NCI-H345 treated with DMSO at 0.1 percent for 48 hours (cell line): ENCODE measurements at regions not wholly inside any gene's neighbourhood (a gene's known extent, or its start where the extent isn't known, plus 50 kb on each side); places are given as distances from the start of the nearest gene placed in this dataset.
"Not testable (repeated sequence)": the region's sequence is repeated elsewhere in the genome, so short reads cannot be mapped to it uniquely, and the experiment has no call there.

ENCODE experiments used
- DNase-seq: peaks from one replicate; lab custom pipeline; 2025; ENCODE audit not compliant: unreplicated experiment; lab: John Stamatoyannopoulos, UW

DNA sequence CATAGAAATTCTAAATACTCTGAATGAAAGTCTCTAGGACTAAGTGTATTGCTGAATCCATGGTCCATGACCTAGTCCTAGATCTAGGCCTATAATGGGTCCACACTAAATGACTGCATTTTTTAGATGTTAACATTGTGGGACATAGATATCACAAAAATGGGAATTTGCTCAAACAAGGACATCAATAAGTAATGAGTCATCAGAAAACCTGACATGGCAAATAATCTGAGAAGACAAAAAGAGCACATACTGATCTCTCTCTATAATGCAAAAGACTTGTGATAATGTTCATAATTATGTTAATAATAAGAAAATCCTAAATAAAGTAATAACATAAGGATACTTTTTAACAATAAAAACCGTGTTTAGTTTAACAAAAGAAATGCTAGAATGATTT lies 1168.4 kb downstream of the FSCB start:
- no peak for DNase-seq

- no peak for DNase-seq
Measured at GRCh38 chr14:43336351-43336750, 1170.7 kb downstream of the FSCB start.

DNA sequence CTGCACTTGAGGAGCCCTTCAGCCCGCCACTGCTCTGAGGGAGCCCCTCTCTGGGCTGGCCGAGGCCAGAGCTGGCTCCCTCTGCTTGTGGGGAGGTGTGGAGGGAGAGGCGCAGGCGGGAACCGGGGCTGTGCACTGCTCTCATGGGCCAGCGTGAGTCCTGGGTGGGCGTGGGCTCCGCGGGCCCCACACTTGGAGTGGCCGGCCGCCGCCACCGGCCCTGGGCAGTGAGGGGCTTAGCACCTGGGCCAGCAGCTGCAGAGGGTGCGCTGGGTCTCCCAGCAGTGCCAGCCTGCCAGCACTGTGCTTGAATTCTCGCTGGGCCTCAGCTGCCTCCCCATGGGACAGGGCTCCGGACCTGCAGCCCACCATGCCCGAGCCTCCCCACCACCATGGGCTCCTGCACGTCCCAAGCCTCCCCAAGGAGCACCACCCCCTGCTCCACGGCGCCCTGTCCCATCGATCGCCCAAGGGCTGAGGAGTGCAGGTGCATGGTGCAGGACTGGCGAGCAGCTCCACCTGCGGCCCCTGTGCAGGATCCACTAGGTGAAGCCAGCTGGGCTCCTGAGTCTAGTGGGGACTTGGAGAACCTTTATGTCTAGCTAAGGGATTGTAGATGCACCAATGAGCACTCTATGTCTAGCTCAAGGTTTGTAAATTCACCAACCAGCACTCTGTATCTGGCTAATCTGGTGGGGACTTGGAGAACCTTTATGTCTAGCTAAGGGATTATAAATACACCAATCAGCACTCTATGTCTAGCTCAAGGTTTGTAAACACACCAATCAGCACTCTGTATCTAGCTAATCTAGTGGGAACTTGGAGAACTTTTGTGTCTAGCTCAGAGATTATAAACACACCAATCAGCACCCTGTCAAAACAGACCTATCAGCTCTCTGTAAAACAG lies 1180.3 kb downstream of the FSCB start:
- not testable (repeated sequence) for DNase-seq

DNA sequence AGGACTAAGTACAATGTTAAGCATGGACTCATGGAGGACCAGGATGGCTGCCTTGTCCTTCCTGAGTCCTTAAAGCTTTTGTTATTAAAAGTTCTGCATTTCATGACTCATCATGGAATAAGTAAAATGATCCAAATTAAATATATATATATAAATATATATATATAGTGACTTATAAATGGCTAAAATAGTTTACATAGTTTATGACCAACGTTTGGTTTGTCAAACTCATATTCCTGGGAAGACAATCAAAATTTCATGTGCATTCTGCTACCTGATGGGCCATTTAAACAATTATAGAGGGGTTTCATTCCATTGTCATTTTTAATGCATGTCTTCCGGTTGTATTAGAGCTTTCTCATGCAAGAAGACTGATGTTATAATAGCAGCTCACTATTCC lies 1190.7 kb downstream of the FSCB start:
- no peak for DNase-seq

DNA sequence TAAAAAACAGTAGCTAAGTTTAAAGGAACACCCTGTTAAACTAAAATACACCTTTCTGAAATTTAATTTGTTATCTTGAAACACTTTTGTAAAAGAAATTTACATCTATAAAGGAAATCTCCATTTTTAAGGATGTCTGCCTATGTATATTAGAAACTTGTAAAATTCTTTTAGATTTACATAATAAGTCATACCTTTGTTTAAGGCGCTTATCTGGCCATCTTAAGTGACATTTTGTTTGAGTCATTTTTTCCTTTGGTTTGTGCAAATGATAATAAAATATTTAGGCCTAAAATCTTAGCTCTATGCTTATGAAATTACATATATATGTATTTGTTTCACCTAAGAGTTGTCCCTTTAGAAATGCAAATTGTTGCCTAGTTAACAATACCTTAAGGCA lies 1193.4 kb downstream of the FSCB start:
- DNase-seq: no peak

- no peak for DNase-seq
Measured at GRCh38 chr14:43308421-43309110, 1198.5 kb downstream of the FSCB start.

DNA sequence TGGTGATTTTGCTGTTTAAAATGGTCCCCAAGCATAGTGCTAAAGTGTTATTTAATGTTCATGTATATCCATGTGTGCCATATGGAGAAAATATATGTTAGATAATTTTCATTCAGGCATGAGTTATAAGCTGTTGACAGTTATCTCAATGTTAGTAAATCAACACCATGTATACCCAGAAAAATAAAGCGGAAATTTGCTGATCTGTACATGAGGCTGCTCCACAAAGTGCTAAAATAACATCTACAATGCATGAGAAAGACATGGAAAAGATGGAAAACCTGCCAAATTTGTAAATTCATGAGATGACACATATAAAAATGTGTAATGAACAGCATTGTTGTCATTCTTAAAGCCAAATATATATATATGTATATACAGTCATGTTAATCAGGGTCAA lies 1199.2 kb downstream of the FSCB start:
- DNase-seq: no peak

DNA sequence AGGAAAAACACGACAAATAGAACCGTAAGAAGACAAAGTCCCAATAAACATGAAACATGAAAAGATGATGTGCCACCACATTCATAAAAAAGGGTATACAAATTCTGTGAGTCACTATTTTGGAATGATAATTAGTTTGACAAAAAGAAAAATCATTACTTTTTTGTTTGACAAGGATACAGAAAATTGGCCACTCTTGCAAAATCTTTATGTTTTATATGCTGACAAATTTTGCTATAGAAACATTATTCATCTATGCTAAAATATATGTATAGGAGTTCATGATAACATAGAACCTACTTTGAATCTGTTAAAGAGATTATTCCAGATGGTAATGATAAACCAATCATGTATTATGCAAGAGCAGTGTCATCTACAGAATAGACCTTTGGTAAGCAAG lies 1201.0 kb downstream of the FSCB start:
- no peak for DNase-seq

GRCh38 chr14:43297794-43298193 lies 1209.3 kb downstream of the FSCB start:
- no peak for DNase-seq

GRCh38 chr14:43296061-43296460 lies 1211.0 kb downstream of the FSCB start:
- not testable (repeated sequence) for DNase-seq

DNA sequence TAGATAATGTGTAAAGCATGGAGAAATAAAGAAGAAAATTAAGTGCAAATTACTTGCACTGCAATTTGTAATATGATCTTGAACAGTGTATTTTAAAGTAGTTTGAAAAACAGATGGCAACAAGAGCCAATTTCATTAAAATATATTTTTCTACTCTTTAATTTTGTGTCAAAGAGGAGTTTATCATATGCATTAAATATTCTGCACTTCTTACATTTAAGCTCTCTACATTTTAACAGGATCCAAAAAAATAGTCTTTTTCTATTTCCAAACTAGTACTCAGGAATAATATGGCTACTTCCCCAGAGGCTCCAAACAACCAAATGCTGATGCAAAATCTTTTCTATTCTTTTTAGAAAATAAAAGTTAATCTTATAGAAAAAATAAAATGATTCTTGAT lies 1221.5 kb downstream of the FSCB start:
- DNase-seq: no peak

- DNase-seq: no peak
Measured at GRCh38 chr14:43260056-43260455, 1247.0 kb downstream of the FSCB start.

- no peak for DNase-seq
Measured at GRCh38 chr14:43258396-43258795, 1248.7 kb downstream of the FSCB start.

- not testable (repeated sequence) for DNase-seq
Measured at GRCh38 chr14:43256996-43257395, 1250.1 kb downstream of the FSCB start.

DNA sequence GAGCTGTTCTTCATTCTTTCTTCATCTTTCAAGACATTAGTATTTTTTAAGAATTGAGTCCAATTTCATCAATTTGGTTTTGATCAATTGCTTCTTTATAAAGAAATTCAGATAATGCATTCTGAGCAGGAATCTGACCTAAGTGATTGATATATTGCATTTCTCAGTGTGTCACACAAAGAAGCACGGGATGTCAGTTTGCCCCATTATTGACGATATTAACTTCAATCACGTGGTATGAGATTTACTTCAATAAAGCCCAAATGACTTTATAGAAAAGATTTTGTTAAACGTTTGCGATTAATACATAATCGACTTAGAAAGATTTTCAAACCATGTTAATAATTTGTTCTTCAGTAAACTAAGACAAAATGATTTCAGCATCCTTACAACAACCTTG lies 1254.2 kb downstream of the FSCB start:
- no peak for DNase-seq

DNA sequence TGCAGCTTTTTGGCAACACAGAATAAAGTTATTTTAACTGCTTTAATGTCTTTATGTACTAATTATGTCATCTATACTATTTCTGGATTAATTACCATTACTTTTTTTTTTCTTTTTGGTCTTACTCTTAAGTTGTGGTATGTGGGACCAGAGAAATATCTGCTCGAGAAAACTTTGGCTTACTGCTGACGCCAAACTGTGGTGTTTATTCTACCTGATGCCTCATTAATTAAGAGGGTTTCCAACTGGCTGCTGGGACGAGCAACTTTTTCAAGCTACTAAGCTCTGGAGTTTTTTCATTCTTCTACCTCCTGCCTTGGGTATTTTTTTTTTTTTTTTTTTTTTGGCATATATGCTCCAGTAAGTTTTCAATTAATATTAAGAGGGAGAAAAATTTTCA lies 1257.5 kb downstream of the FSCB start:
- no peak for DNase-seq

DNA sequence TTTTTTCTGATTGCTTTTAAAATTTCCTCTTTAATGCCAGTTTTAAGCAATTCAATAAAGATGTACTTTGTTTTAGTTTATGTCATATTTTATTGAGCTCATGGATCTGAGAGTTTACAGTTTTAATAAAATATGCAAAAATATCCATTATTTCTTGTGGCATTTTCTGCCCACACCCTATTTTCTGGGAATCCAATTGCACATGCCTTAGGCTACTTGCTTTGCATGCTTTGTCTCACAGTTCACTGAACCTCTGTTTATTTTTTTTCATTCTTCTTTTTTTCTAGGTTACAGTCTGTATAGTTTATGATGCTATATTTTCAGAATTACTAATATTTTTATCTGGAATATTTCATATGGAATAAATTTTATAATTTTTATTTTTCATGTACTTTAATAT lies 1258.0 kb downstream of the FSCB start:
- DNase-seq: no peak

GRCh38 chr14:43247877-43248276 lies 1259.2 kb downstream of the FSCB start:
- no peak for DNase-seq

GRCh38 chr14:43244142-43244625 lies 1262.9 kb downstream of the FSCB start:
- DNase-seq: no peak

DNA sequence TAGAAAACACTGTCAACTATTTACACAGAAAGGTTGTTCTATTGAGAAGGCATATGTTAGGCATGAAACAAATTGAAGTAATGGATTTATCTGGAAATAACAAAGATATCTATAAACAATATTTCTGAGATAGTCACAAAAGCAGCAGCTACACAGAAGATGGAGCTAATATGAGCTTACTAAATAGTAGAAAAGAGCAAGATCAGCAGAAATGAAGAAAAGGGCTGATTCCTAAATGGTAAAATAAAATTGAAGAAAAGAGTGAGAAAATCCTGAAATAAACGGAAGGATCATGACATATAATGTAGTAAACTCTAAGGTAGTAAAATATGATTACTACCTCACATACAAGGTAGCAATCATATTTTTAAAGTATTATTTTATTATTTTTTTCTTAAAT lies 1263.9 kb downstream of the FSCB start:
- no peak for DNase-seq

- no peak for DNase-seq
Measured at GRCh38 chr14:43232261-43232660, 1274.8 kb downstream of the FSCB start.

DNA sequence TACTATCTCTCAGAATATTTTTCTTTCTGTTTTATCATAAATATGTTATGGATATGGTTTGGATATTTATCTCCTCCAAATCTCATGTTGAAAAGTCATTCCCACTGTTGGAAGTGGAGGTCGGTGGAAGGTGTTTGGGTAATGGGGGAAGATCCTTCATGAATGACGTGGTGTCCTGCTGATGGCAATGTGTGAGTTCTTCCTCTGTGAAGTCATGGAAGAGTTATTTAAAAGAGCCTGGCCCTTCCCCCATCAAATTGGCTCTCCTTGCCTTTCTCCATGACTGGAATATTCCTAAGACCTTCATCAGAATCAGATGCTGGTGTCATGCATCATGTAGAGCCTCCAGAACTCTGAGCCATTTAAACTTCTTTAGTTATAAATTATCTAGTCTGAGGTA lies 1291.6 kb downstream of the FSCB start:
- no peak for DNase-seq
